IMR-90 (cell line): ENCODE measurements at regions not wholly inside any gene's neighbourhood (a gene's known extent, or its start where the extent isn't known, plus 50 kb on each side); places are given as distances from the start of the nearest gene placed in this dataset.

ENCODE experiments used
- ATAC-seq: fragments of 200-7000 bp; cut with Tn5 transposase; 2 replicates; pipeline ENCODE4 v1.9.1; 2020; ENCODE audit warnings: low read depth, mild to moderate bottlenecking, moderate library complexity
- BruUV-seq: library from RNA; stranded (reverse); fragments of 400-500 nt; replicated peaks from 2 replicates; lab custom pipeline; 2021; lab: Mats Ljungman, UMichigan
- CTCF ChIA-PET: fragments of 300-600 bp; formaldehyde crosslinking; extraction: SDS; loops from one replicate; lab custom pipeline; 2021; ENCODE audit warnings: antibody characterized with exemption; lab: Yijun Ruan, JAX
- POLR2A ChIA-PET: fragments of 300-600 bp; sonication (Branson Sonifier 250); formaldehyde crosslinking; loops from one replicate; lab custom pipeline; 2022; ENCODE audit warnings: antibody characterized with exemption; ENCODE audit not compliant: unreplicated experiment; lab: Charles Lee
- DNase-seq: peaks from one replicate; pipeline ENCODE4 v3.0.0; 2013
- H2AFZ ChIP-seq: replicated peaks from 2 replicates; pipeline ENCODE3; 2013; ENCODE audit warnings: low read length, mild to moderate bottlenecking; ENCODE audit not compliant: poor library complexity
- H2AK5ac ChIP-seq: 2 replicates; pipeline ENCODE4 v1.6.1; 2013; ENCODE audit warnings: low read depth, low read length, inconsistent platforms
- H2AK9ac ChIP-seq: replicated peaks from 2 replicates; pipeline ENCODE3; 2013; ENCODE audit warnings: mild to moderate bottlenecking, low read depth, low read length, moderate library complexity; ENCODE audit not compliant: poor library complexity
- H2BK120ac ChIP-seq: 2 replicates; pipeline ENCODE4 v1.6.1; 2013; ENCODE audit warnings: low read depth, low read length, inconsistent platforms
- H2BK15ac ChIP-seq: 3 replicates; pipeline ENCODE4 v1.6.1; 2013; ENCODE audit warnings: low read depth, low read length, inconsistent platforms
- H2BK20ac ChIP-seq: 2 replicates; pipeline ENCODE4 v1.6.1; 2013; ENCODE audit warnings: low read depth, mild to moderate bottlenecking, inconsistent platforms, low read length, moderate library complexity
- H2BK5ac ChIP-seq: 2 replicates; pipeline ENCODE4 v1.6.1; 2013; ENCODE audit warnings: mild to moderate bottlenecking, low read depth, low read length, inconsistent platforms; ENCODE audit not compliant: poor library complexity, severe bottlenecking
- H3K14ac ChIP-seq: replicated peaks from 2 replicates; pipeline ENCODE4 v1.6.1; 2013; ENCODE audit warnings: low read depth, low read length, inconsistent platforms
- H3K18ac ChIP-seq: 2 replicates; pipeline ENCODE4 v1.6.1; 2013; ENCODE audit warnings: low read depth, low read length, control low read depth
- H3K23ac ChIP-seq: 2 replicates; pipeline ENCODE4 v1.6.1; 2013; ENCODE audit warnings: low read depth, low read length, inconsistent platforms
- H3K27ac ChIP-seq: 2 replicates; pipeline ENCODE4 v1.5.1; 2013; ENCODE audit warnings: mild to moderate bottlenecking, control low read depth, low read length; ENCODE audit not compliant: insufficient read depth
- H3K27me3 ChIP-seq: 2 replicates; pipeline ENCODE4 v1.6.1; 2013; ENCODE audit warnings: low read length; ENCODE audit not compliant: control insufficient read depth, insufficient read depth
- H3K36me3 ChIP-seq: 2 replicates; pipeline ENCODE4 v1.6.1; 2013; ENCODE audit warnings: low read length, mixed read lengths; ENCODE audit not compliant: control insufficient read depth, insufficient read depth
- H3K4ac ChIP-seq: 2 replicates; pipeline ENCODE4 v1.6.1; 2013; ENCODE audit warnings: low read depth, low read length, inconsistent platforms
- H3K4me1 ChIP-seq: 2 replicates; pipeline ENCODE4 v1.6.1; 2013; ENCODE audit warnings: low read length, mixed read lengths; ENCODE audit not compliant: control insufficient read depth, insufficient read depth
- H3K4me2 ChIP-seq: 2 replicates; pipeline ENCODE4 v1.6.1; 2013; ENCODE audit warnings: low read depth, mild to moderate bottlenecking, control low read depth, low read length, moderate library complexity
- H3K4me3 ChIP-seq: 2 replicates; pipeline ENCODE4 v1.5.1; 2013; ENCODE audit warnings: low read depth, mild to moderate bottlenecking, control low read depth, low read length, moderate library complexity; ENCODE audit not compliant: insufficient read depth
- H3K56ac ChIP-seq: 2 replicates; pipeline ENCODE4 v1.6.1; 2013; ENCODE audit warnings: low read length, inconsistent platforms; ENCODE audit not compliant: insufficient read depth; ENCODE audit errors: extremely low read depth
- H3K79me1 ChIP-seq, 2 experiments: 2 replicates each; pipeline ENCODE4 v1.6.1; 2013; ENCODE audit warnings: low read length in 2 of 2, inconsistent platforms in 1 of 2, low read depth in 1 of 2
- H3K9ac ChIP-seq: 2 replicates; pipeline ENCODE4 v1.6.1; 2013; ENCODE audit warnings: low read depth, low read length, control low read depth
- H3K9me1 ChIP-seq: 2 replicates; pipeline ENCODE4 v1.6.1; 2013; ENCODE audit warnings: low read length, inconsistent platforms; ENCODE audit not compliant: insufficient read depth
- H3K9me3 ChIP-seq: 2 replicates; pipeline ENCODE4 v1.6.1; 2013; ENCODE audit warnings: low read length; ENCODE audit not compliant: control insufficient read depth, insufficient read depth
- H4K20me1 ChIP-seq: 2 replicates; pipeline ENCODE4 v1.6.1; 2013; ENCODE audit warnings: low read length, inconsistent platforms; ENCODE audit not compliant: insufficient read depth
- H4K5ac ChIP-seq: 2 replicates; pipeline ENCODE4 v1.6.1; 2013; ENCODE audit warnings: mild to moderate bottlenecking, low read depth, low read length, control low read depth
- H4K8ac ChIP-seq, 2 experiments: 2 replicates each; pipeline ENCODE4 v1.6.1; 2013; ENCODE audit warnings: low read depth in 2 of 2, low read length in 2 of 2, control low read depth in 1 of 2, inconsistent platforms in 1 of 2
- H4K91ac ChIP-seq: 2 replicates; pipeline ENCODE4 v1.6.1; 2013; ENCODE audit warnings: low read depth, low read length, inconsistent platforms; ENCODE audit not compliant: insufficient read depth
- BHLHE40 ChIP-seq: fragments of 150-350 bp; IDR thresholded peaks from 2 replicates; pipeline ENCODE4 v1.6.1; 2016; ENCODE audit warnings: mild to moderate bottlenecking, low read depth, low read length
- CEBPB ChIP-seq: IDR thresholded peaks from 2 replicates; pipeline ENCODE4 v1.6.1; 2012; ENCODE audit warnings: low read depth, low read length, improper control_type of control experiment
- CHD1 ChIP-seq: IDR thresholded peaks from 2 replicates; pipeline ENCODE4 v1.6.1; 2012; ENCODE audit warnings: low read depth, low read length, improper control_type of control experiment
- MAFK ChIP-seq: IDR thresholded peaks from 2 replicates; pipeline ENCODE4 v1.6.1; 2012; ENCODE audit warnings: low read depth, low read length, improper control_type of control experiment
- MAZ ChIP-seq: IDR thresholded peaks from 2 replicates; pipeline ENCODE4 v1.6.1; 2012; ENCODE audit warnings: low read depth, mild to moderate bottlenecking, low read length, improper control_type of control experiment, moderate library complexity, borderline replicate concordance
- MXI1 ChIP-seq: IDR thresholded peaks from 2 replicates; pipeline ENCODE4 v1.6.1; 2012; ENCODE audit warnings: low read depth, mild to moderate bottlenecking, low read length, moderate library complexity, borderline replicate concordance
- POLR2A ChIP-seq: IDR thresholded peaks from 2 replicates; pipeline ENCODE4 v1.6.1; 2012; ENCODE audit warnings: mild to moderate bottlenecking, low read depth, low read length
- RCOR1 ChIP-seq: IDR thresholded peaks from 2 replicates; pipeline ENCODE4 v1.6.1; 2012; ENCODE audit warnings: mild to moderate bottlenecking, low read length, improper control_type of control experiment; ENCODE audit not compliant: insufficient replicate concordance
- WGBS, 2 experiments: methylation state at CpG; one replicate each; pipeline versions ENCODE4 v1.1.5 to v1.1.7; 2013; ENCODE audit warnings: missing lambda C conversion rate in 2 of 2; ENCODE audit not compliant: insufficient read length in 1 of 2; ENCODE audit errors: extremely low coverage in 2 of 2; 5-methylcytosine and 5-hydroxymethylcytosine counted together
- dilution Hi-C: fragments of 300-500 bp; cut with HindIII; formaldehyde crosslinking; loops from one replicate; pipeline ENCODE4 v1.14.3; 2018; ENCODE audit warnings: low sequenced_read_pairs; ENCODE audit not compliant: unreplicated experiment
- in situ Hi-C: fragments of 300-500 bp; cut with MboI; formaldehyde crosslinking; loops from 3 replicates; pipeline ENCODE4 v1.14.3; 2019; ENCODE audit warnings: low sequenced_read_pairs, inconsistent platforms, mixed read lengths
- intact Hi-C: fragments of 100-400 bp; cut with micrococcal nuclease; formaldehyde crosslinking; loops from 2 replicates; pipeline ENCODE4 v1.10.0; 2022
- TF ChIP-seq, protein P1 (sequence below): fragments of 150-350 bp; IDR thresholded peaks from 2 replicates; pipeline ENCODE4 v1.6.1; 2016; ENCODE audit warnings: low read depth, mild to moderate bottlenecking, low read length, moderate library complexity, borderline replicate concordance
- TF ChIP-seq, protein P2 (sequence below): fragments of 150-350 bp; IDR thresholded peaks from 2 replicates; pipeline ENCODE4 v1.6.1; 2017; ENCODE audit warnings: mild to moderate bottlenecking, antibody characterized with exemption, low read length, low read depth

DNA sequence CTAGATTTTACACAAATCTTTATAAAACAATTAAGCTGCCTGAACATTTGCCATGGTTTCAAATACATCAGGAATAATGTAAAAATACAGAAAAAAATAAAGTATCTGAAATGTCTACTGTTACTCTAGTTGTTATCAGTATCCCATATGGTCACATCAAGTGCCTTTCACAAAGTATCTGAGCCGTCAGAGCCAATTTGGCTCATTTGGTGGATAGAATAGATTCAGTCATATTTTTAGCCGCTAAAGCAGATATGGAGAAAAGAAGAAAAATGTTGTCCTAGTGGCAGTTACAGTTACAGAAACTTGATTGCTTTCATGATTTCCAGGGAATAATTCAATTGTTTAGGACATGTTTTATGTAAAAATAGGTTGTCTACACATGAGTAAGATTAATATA, 641.1 kb downstream of the RAPGEF2 start:
- Histone ChIP-seq H2AK5ac (no peak overlapping the region), H3K18ac (no peak overlapping the region), H4K8ac (no peak overlapping the region), H3K4me2 (no peak overlapping the region), H4K20me1 (no peaks in the 10 kb centered on the region), H3K27me3 (no peaks in the 10 kb centered on the region), H3K4me1 (no peaks in the 10 kb centered on the region), H2BK120ac (no peak overlapping the region), H2AK9ac (no peak overlapping the region), H3K9ac (no peak overlapping the region), H3K4ac (no peak overlapping the region), H3K9me1 (no peaks in the 10 kb centered on the region), H2AFZ (no peak overlapping the region), H3K23ac (no peak overlapping the region), H3K9me3 (peaks cover 8% of the 10 kb centered on the region; the same call in 1 of the 2 replicates), H4K91ac (no peak overlapping the region), H2BK20ac (no peak overlapping the region), H3K56ac (no peak overlapping the region), H2BK5ac (no peak overlapping the region), H2BK15ac (no peak overlapping the region), H3K36me3 (no peaks in the 10 kb centered on the region), H3K79me1 (no peaks in the 10 kb centered on the region), H3K27ac (no peak overlapping the region), H3K14ac (no peak overlapping the region), H3K4me3 (no peak overlapping the region), H4K5ac (no peak overlapping the region)
- POLR2A ChIA-PET: no interaction called here
- intact Hi-C loops: no loop called here
- in situ Hi-C loops: no loop called here
- TF ChIP-seq RCOR1: no peak
- TF ChIP-seq MAZ: no peak
- TF ChIP-seq CHD1: no peak
- TF ChIP-seq POLR2A: no peak
- TF ChIP-seq MXI1: no peak
- TF ChIP-seq, protein P1, sequence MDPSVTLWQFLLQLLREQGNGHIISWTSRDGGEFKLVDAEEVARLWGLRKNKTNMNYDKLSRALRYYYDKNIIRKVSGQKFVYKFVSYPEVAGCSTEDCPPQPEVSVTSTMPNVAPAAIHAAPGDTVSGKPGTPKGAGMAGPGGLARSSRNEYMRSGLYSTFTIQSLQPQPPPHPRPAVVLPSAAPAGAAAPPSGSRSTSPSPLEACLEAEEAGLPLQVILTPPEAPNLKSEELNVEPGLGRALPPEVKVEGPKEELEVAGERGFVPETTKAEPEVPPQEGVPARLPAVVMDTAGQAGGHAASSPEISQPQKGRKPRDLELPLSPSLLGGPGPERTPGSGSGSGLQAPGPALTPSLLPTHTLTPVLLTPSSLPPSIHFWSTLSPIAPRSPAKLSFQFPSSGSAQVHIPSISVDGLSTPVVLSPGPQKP: no peak
- TF ChIP-seq MAFK: no peak
- TF ChIP-seq BHLHE40: no peak
- TF ChIP-seq, protein P2, sequence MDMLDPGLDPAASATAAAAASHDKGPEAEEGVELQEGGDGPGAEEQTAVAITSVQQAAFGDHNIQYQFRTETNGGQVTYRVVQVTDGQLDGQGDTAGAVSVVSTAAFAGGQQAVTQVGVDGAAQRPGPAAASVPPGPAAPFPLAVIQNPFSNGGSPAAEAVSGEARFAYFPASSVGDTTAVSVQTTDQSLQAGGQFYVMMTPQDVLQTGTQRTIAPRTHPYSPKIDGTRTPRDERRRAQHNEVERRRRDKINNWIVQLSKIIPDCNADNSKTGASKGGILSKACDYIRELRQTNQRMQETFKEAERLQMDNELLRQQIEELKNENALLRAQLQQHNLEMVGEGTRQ: no peak
- no peak for TF ChIP-seq CEBPB
- dilution Hi-C loops: no loop called here
- no TSS peak for BruUV-seq
- DNase-seq (no peak), ATAC-seq (no peak)
- CTCF ChIA-PET: interaction anchor here (0.5 kb wide), 1 partner anchor 307 kb away, joined by 3 read pairs; no protein-coding TSS in a partner anchor
- WGBS, 2 experiments: no CpG with 5 or more reads among the region's 2 CpGs
